Cardiac muscle cell (in vitro differentiated cells and primary cell): ENCODE measurements at regions not wholly inside any gene's neighbourhood (a gene's known extent, or its start where the extent isn't known, plus 50 kb on each side); places are given as distances from the start of the nearest gene placed in this dataset.

Experiments
- DNase-seq, 2 donors: peaks; one replicate each; pipeline versions ENCODE4 v3.0.0 to v3.0.0-alpha.2; 2010 to 2017; ENCODE audit warnings: low read depth in 1 of 2, low spot score in 1 of 2
- H3K27ac ChIP-seq: fragments of 200-600 bp; sonication (generic); 2 replicates; pipeline ENCODE4 v1.5.1; 2016
- H3K27me3 ChIP-seq: fragments of 200-600 bp; sonication (generic); 2 replicates; pipeline ENCODE4 v1.6.0; 2016; ENCODE audit warnings: control low read depth
- H3K36me3 ChIP-seq: fragments of 200-600 bp; sonication (generic); 2 replicates; pipeline ENCODE4 v1.5.1; 2016; ENCODE audit warnings: control low read depth
- H3K4me1 ChIP-seq: fragments of 200-600 bp; sonication (generic); 2 replicates; pipeline ENCODE4 v1.8.1; 2017; ENCODE audit warnings: low read depth, mild to moderate bottlenecking, mixed run types
- H3K4me3 ChIP-seq: fragments of 200-600 bp; sonication (generic); 2 replicates; pipeline ENCODE4 v1.5.1; 2016; ENCODE audit warnings: mild to moderate bottlenecking
- H3K9me3 ChIP-seq: fragments of 200-600 bp; sonication (generic); 2 replicates; pipeline ENCODE4 v1.5.1; 2017; ENCODE audit warnings: low read depth, mild to moderate bottlenecking, control low read depth
- CTCF ChIP-seq: IDR thresholded peaks from 2 replicates; pipeline ENCODE4 v1.5.1; 2012; ENCODE audit warnings: low read depth, mild to moderate bottlenecking, low read length

DNA sequence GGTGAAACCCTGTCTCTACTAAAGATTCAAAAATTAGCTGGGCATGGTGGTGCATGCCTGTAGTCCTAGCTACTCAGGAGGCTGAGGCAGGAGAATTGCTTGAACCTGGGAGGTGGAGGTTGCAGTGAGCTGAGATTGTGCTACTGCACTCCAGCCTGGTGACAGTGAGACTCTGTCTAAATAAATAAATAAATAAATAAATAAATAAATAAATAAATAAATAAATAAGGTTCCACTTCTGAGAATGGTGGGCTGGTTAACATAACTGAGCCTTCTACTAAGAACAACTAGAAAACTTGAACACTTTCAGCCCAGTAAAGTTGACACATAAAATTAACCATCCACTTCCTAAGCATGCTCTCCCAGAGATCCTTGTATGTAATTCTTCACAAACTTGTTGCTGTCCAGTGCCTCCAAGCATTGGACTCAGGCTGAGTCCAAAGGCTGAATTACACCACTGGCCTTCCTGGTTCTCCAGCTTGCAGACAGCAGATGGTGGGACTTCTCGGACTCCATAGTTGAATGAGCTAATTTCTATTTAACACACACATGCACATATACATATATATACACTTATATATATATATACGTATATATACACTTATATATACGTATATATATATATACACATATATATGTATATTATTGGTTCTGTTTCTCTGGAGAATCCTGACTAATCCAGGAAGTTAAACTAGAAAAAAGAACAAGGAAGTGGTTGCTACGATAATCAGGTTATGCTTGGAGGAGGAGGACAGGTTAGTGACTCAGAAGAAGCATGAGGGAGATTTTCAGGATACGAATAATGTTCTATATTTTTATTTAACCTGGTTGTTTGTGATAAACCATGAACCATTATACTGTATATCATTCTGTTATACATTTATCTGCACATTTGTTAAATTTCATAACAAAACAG lies 348.8 kb downstream of the METTL4 start:
- peak; percentile 21 to 34 for DNase-seq
- no peak overlapping the region for H3K27ac ChIP-seq
- H3K27me3 ChIP-seq, result no peaks in the 10 kb centered on the region
- no peak overlapping the region for H3K4me3 ChIP-seq
- no peaks in the 10 kb centered on the region for H3K36me3 ChIP-seq
- no peaks in the 10 kb centered on the region for H3K9me3 ChIP-seq
- TF ChIP-seq CTCF, result no peak
- no peaks in the 10 kb centered on the region for H3K4me1 ChIP-seq

- Histone ChIP-seq H3K36me3 (no peaks in the 10 kb centered on the region), H3K27me3 (no peaks in the 10 kb centered on the region), H3K9me3 (no peaks in the 10 kb centered on the region), H3K4me1 (no peaks in the 10 kb centered on the region), H3K27ac (no peak overlapping the region), H3K4me3 (no peak overlapping the region)
- DNase-seq, result peak; percentile 36 to 71
- TF ChIP-seq CTCF, result no peak
These were observed 347.9 kb downstream of the METTL4 start for GRCh38 chr18:2223449-2223848.

DNA sequence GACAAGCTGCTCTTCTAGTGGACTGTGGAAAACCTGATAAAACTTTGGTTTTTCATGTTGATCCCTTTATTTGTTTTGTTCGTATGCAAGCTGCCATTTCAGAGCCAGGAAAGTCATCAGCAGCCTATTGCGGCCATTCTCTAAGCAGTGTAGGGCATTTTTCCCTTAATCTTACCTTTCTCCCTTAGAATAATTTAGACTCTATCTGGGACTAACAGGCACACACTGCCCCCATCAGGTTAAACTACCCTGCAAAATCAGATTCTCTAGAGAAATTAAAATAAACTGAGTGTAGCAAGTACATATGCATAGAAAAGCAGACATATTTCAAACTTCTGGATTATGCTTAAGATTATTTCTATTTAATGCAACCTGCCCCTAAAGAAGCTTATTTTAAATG lies 347.5 kb downstream of the METTL4 start:
- Histone ChIP-seq H3K4me3 (no peak overlapping the region), H3K27me3 (no peaks in the 10 kb centered on the region), H3K9me3 (no peaks in the 10 kb centered on the region), H3K36me3 (no peaks in the 10 kb centered on the region), H3K27ac (no peak overlapping the region), H3K4me1 (no peaks in the 10 kb centered on the region)
- TF ChIP-seq CTCF, result peak; percentile 76
- DNase-seq, result peak; percentile 21 to 75

GRCh38 chr18:2236232-2236631 lies 335.1 kb downstream of the METTL4 start:
- Histone ChIP-seq H3K9me3 (no peaks in the 10 kb centered on the region), H3K4me1 (no peaks in the 10 kb centered on the region), H3K27ac (no peak overlapping the region), H3K36me3 (no peaks in the 10 kb centered on the region), H3K27me3 (no peaks in the 10 kb centered on the region), H3K4me3 (no peak overlapping the region)
- no peak for TF ChIP-seq CTCF
- no peak for DNase-seq

DNA sequence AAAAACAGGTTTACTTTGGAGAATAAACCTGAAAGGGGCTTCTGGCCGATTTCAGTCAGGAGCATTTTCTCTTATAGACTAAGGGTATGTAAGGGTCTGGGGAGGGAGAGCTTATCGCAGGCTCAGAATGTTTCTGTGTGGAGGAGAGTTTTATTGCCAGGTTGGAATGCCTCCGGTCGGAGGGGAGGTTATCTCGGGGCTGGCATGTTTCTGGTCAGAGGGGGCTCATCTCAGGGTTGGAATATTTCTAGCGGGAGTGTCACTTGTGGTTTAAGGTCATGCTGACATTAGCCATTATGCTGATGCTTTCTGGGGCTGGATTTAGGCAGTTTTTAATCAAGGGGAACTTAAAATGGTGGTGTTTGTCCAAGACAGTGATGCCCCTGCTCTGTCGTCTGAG lies 333.6 kb downstream of the METTL4 start:
- Histone ChIP-seq H3K4me1 (no peaks in the 10 kb centered on the region), H3K9me3 (no peaks in the 10 kb centered on the region), H3K27me3 (no peaks in the 10 kb centered on the region), H3K4me3 (no peak overlapping the region), H3K27ac (no peak overlapping the region), H3K36me3 (no peaks in the 10 kb centered on the region)
- peak; percentile 13 for DNase-seq
- TF ChIP-seq CTCF, result no peak
